ENCODE measurements at regions not wholly inside any gene's neighbourhood (a gene's known extent, or its start where the extent isn't known, plus 50 kb on each side); places are given as distances from the start of the nearest gene placed in this dataset.

DNA sequence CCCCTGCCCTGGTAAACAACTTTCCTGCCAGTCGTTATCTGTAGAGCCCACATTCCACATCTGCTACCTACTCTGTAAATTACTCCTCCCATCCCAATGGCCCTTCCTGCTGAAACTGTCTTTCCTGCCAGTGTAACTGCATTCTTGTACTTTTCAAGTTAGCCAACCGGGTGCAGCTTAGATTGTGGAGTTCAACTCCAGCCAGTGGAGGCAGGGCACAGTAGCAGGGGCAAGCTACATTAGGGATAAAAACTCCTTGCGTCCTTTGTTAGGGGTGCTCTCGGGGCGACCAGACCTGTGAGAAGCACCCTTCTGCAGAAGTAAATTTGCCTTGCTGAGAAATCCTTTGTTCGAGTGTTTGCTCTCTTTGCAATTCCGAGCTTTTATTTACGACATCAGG, 639.0 kb upstream of the TYRP1 start:
- TF ChIP-seq, protein P1, sequence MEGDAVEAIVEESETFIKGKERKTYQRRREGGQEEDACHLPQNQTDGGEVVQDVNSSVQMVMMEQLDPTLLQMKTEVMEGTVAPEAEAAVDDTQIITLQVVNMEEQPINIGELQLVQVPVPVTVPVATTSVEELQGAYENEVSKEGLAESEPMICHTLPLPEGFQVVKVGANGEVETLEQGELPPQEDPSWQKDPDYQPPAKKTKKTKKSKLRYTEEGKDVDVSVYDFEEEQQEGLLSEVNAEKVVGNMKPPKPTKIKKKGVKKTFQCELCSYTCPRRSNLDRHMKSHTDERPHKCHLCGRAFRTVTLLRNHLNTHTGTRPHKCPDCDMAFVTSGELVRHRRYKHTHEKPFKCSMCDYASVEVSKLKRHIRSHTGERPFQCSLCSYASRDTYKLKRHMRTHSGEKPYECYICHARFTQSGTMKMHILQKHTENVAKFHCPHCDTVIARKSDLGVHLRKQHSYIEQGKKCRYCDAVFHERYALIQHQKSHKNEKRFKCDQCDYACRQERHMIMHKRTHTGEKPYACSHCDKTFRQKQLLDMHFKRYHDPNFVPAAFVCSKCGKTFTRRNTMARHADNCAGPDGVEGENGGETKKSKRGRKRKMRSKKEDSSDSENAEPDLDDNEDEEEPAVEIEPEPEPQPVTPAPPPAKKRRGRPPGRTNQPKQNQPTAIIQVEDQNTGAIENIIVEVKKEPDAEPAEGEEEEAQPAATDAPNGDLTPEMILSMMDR (IDR thresholded peaks at IDR 0.05): no peak
- TF ChIP-seq ZFX (IDR thresholded peaks at IDR 0.05; ENCODE audit: borderline replicate concordance): no peak

DNA sequence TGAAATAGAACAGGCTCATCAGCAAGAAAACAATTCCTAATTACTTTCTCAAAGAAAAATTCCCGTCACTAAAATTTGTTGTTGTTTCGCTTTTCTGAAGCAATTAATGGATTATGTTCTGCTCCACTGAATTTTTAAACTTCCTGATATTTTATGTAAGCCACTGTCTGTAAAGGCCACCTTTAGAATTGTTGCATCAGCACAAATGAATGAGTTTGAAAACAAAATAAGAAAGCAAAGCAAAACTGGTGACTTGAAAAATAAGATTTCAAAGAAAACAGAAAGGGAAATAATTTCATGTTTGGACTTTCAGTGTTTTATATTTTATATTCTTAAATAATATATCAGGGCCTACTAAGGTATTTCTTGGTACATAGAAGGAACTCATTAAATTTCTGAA, 636.3 kb upstream of the TYRP1 start:
- TF ChIP-seq ZFX (IDR thresholded peaks at IDR 0.05; ENCODE audit: borderline replicate concordance): no peak
- TF ChIP-seq, protein P1 (IDR thresholded peaks at IDR 0.05): no peak
- no peak overlapping the region for H3K27ac ChIP-seq

More for the DNA sequence above, 639.0 kb upstream of the TYRP1 start:
- no peak overlapping the region for H3K27ac ChIP-seq

DNA sequence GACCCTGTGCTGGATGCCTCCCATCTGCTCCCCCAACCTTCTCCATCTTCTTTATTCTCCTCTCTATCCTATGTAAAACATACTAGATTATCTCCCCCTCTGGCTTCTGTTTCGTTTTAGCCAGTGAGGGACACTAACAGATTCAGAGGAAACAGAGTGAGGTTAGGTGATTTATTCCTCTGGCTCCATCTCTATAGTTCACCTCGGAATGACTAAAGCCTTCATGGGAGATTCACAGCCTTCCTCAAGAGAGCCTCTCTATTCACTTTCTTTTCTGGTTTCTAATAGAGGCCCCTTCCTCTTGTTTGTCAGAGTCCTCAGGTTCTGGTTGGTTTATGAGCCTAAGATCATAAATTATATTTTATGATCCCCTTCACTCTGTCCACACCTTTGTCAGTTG, 633.1 kb upstream of the TYRP1 start:
- H3K27ac ChIP-seq: no peak overlapping the region
- TF ChIP-seq, protein P1 (IDR thresholded peaks at IDR 0.05): no peak
- TF ChIP-seq ZFX (IDR thresholded peaks at IDR 0.05; ENCODE audit: borderline replicate concordance): no peak

- H3K27ac ChIP-seq: no peak overlapping the region
- TF ChIP-seq, protein P1 (IDR thresholded peaks at IDR 0.05): no peak
- no peak for TF ChIP-seq ZFX (IDR thresholded peaks at IDR 0.05; ENCODE audit: borderline replicate concordance)
Observed at GRCh38 chr9:12060811-12061210, 632.4 kb upstream of the TYRP1 start.

GRCh38 chr9:12065050-12065449, 628.1 kb upstream of the TYRP1 start:
- no peak overlapping the region for H3K27ac ChIP-seq
- TF ChIP-seq ZFX (IDR thresholded peaks at IDR 0.05; ENCODE audit: borderline replicate concordance): no peak
- TF ChIP-seq, protein P1 (IDR thresholded peaks at IDR 0.05): no peak

GRCh38 chr9:12065686-12066085, 627.5 kb upstream of the TYRP1 start:
- no peak overlapping the region for H3K27ac ChIP-seq
- TF ChIP-seq, protein P1 (IDR thresholded peaks at IDR 0.05): no peak
- TF ChIP-seq ZFX (IDR thresholded peaks at IDR 0.05; ENCODE audit: borderline replicate concordance): no peak

GRCh38 chr9:12066455-12067035, 626.6 kb upstream of the TYRP1 start:
- H3K27ac ChIP-seq: no peak overlapping the region

More at GRCh38 chr9:12066455-12067035, 626.6 kb upstream of the TYRP1 start:
- TF ChIP-seq, protein P1 (IDR thresholded peaks at IDR 0.05): no peak
- TF ChIP-seq ZFX (IDR thresholded peaks at IDR 0.05; ENCODE audit: borderline replicate concordance): no peak

Data from 22Rv1 (cell line).